ENCODE measurements at regions not wholly inside any gene's neighbourhood (a gene's known extent, or its start where the extent isn't known, plus 50 kb on each side); places are given as distances from the start of the nearest gene placed in this dataset.

DNA sequence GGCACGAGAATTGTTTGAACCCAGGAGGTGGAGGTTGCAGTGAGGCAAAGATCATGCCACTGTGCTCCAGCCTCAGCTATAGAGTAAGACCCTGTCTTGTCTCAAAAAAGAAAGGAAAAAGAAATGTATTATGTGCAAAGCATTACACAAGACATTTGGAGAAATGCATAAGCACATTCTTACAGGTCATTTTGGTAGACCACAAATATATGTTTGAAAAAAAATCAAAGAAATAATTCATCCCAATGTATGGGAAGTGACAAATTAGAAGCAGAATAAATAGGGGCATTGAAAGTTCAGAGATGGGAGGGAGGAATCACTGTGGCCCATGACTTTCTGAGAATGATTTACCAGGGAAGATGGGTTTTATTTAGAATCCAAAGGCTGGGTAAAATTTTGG lies 283.5 kb upstream of the ADAMTS5 start:
- TF ChIP-seq, protein P1, sequence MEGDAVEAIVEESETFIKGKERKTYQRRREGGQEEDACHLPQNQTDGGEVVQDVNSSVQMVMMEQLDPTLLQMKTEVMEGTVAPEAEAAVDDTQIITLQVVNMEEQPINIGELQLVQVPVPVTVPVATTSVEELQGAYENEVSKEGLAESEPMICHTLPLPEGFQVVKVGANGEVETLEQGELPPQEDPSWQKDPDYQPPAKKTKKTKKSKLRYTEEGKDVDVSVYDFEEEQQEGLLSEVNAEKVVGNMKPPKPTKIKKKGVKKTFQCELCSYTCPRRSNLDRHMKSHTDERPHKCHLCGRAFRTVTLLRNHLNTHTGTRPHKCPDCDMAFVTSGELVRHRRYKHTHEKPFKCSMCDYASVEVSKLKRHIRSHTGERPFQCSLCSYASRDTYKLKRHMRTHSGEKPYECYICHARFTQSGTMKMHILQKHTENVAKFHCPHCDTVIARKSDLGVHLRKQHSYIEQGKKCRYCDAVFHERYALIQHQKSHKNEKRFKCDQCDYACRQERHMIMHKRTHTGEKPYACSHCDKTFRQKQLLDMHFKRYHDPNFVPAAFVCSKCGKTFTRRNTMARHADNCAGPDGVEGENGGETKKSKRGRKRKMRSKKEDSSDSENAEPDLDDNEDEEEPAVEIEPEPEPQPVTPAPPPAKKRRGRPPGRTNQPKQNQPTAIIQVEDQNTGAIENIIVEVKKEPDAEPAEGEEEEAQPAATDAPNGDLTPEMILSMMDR (conservative IDR thresholded peaks at IDR 0.05; ENCODE audit: low read length), result no peak
- TF ChIP-seq EZH2phosphoT487 (IDR thresholded peaks at IDR 0.05; ENCODE audit: borderline replicate concordance), result no peak

All from Loucy (cell line).